Endothelial cell of umbilical vein (primary cell): ENCODE measurements at regions not wholly inside any gene's neighbourhood (a gene's known extent, or its start where the extent isn't known, plus 50 kb on each side); places are given as distances from the start of the nearest gene placed in this dataset.

Source experiments
- BruUV-seq: library from RNA; stranded (reverse); fragments of 400-500 nt; replicated peaks from 2 replicates; lab custom pipeline; 2021; lab: Mats Ljungman, UMichigan
- CTCF ChIA-PET: fragments of 300-600, 350-600 bp; sonication (Branson Sonifier 250); formaldehyde crosslinking; loops from one replicate; lab custom pipeline; 2021; ENCODE audit warnings: antibody characterized with exemption, inconsistent platforms; lab: Charles Lee
- POLR2A ChIA-PET: fragments of 300-600, 350-600 bp; sonication (Branson Sonifier 250); formaldehyde crosslinking; loops from one replicate; lab custom pipeline; 2021; ENCODE audit warnings: antibody characterized with exemption, inconsistent platforms; lab: Charles Lee
- DNase-seq: peaks from one replicate; pipeline ENCODE4 v3.0.0-alpha.2; 2011; ENCODE audit warnings: low read depth, low spot score
- FAIRE-seq: peaks from 2 replicates; lab custom pipeline; 2011; peaks lifted over from hg19 to GRCh38; lab: Jason Lieb, UNC
- H2AFZ ChIP-seq: 2 replicates; pipeline ENCODE4 v1.6.0; 2012; ENCODE audit warnings: low read depth, low read length, control low read depth, inconsistent platforms
- H3K27ac ChIP-seq: 2 replicates; pipeline ENCODE4 v1.5.1; 2011; ENCODE audit warnings: low read depth, mild to moderate bottlenecking, control low read depth, low read length, moderate library complexity; ENCODE audit not compliant: insufficient read depth
- H3K27me3 ChIP-seq, 2 experiments: 2 replicates each; pipeline versions ENCODE4 v1.6.0 to v1.6.1; 2011; ENCODE audit warnings: low read length in 2 of 2, mixed read lengths in 1 of 2; ENCODE audit not compliant: control insufficient read depth in 2 of 2, insufficient read depth in 2 of 2
- H3K36me3 ChIP-seq, 2 experiments: 2 replicates in 1 of 2; 3 replicates in 1 of 2; pipeline ENCODE4 v1.5.1; 2011; ENCODE audit warnings: low read length in 2 of 2, mild to moderate bottlenecking in 1 of 2, moderate library complexity in 1 of 2; ENCODE audit not compliant: control insufficient read depth in 2 of 2, insufficient read depth in 2 of 2; ENCODE audit errors: extremely low read depth in 1 of 2
- H3K4me1 ChIP-seq: 3 replicates; pipeline ENCODE4 v1.5.1; 2011; ENCODE audit warnings: mild to moderate bottlenecking, low read length; ENCODE audit not compliant: control insufficient read depth, insufficient read depth; ENCODE audit errors: extremely low read depth
- H3K4me2 ChIP-seq: 2 replicates; pipeline ENCODE4 v1.6.1; 2011; ENCODE audit warnings: low read length, control low read depth, mixed read lengths; ENCODE audit not compliant: insufficient read depth
- H3K4me3 ChIP-seq, 3 experiments: fragments of 200-600 bp in 1 of 3; sonication (generic), shearing (Covaris generic) in 1 of 3; replicated peaks in 1 of 3; 2 replicates each; pipeline ENCODE4 v1.5.1; 2011 to 2016; ENCODE audit warnings: control low read depth in 3 of 3, low read length in 3 of 3, mild to moderate bottlenecking in 2 of 3, inconsistent platforms in 1 of 3, low read depth in 1 of 3, moderate library complexity in 1 of 3; ENCODE audit not compliant: insufficient read depth in 1 of 3
- H3K79me2 ChIP-seq: 2 replicates; pipeline ENCODE4 v1.6.0; 2012; ENCODE audit warnings: low read length, inconsistent platforms; ENCODE audit not compliant: control insufficient read depth, insufficient read depth
- H3K9ac ChIP-seq: replicated peaks from 2 replicates; pipeline ENCODE3; 2011; ENCODE audit warnings: low read length, control low read depth; ENCODE audit not compliant: insufficient read depth; ENCODE audit errors: extremely low read depth
- H3K9me1 ChIP-seq: replicated peaks from 3 replicates; pipeline ENCODE4 v1.6.0; 2011; ENCODE audit warnings: mild to moderate bottlenecking, low read length; ENCODE audit not compliant: control insufficient read depth, insufficient read depth; ENCODE audit errors: extremely low read depth
- H3K9me3 ChIP-seq: replicated peaks from 2 replicates; pipeline ENCODE4 v1.5.1; 2012; ENCODE audit warnings: low read length, inconsistent platforms; ENCODE audit not compliant: control insufficient read depth, insufficient read depth
- H4K20me1 ChIP-seq: replicated peaks from 2 replicates; pipeline ENCODE3; 2011; ENCODE audit warnings: mild to moderate bottlenecking, low read length; ENCODE audit not compliant: control insufficient read depth, insufficient read depth; ENCODE audit errors: extremely low read depth
- EZH2 ChIP-seq: IDR thresholded peaks from 2 replicates; pipeline ENCODE4 v1.6.1; 2012; ENCODE audit warnings: borderline replicate concordance, low read depth, mild to moderate bottlenecking, moderate library complexity, low read length, inconsistent platforms; ENCODE audit not compliant: severe bottlenecking
- FOS ChIP-seq: IDR thresholded peaks from 2 replicates; pipeline ENCODE4 v1.6.1; 2011; ENCODE audit warnings: mild to moderate bottlenecking, low read length, moderate library complexity, borderline replicate concordance; ENCODE audit not compliant: insufficient read depth
- GATA2 ChIP-seq: IDR thresholded peaks from 2 replicates; pipeline ENCODE4 v1.7.0; 2011; ENCODE audit warnings: low read depth, mild to moderate bottlenecking, moderate library complexity, mixed read lengths, low read length; ENCODE audit not compliant: insufficient read length, insufficient read depth
- JUN ChIP-seq: IDR thresholded peaks from 2 replicates; pipeline ENCODE4 v1.6.1; 2011; ENCODE audit warnings: borderline replicate concordance, low read depth; ENCODE audit not compliant: insufficient read length, insufficient read depth
- MYC ChIP-seq: IDR thresholded peaks from one replicate; pipeline ENCODE4 v1.6.1; 2011; ENCODE audit warnings: mild to moderate bottlenecking, low read depth, low read length
- POLR2A ChIP-seq: IDR thresholded peaks from 2 replicates; pipeline ENCODE4 v1.6.1; 2012; ENCODE audit warnings: low read depth, mild to moderate bottlenecking, control low read depth, low read length
- POLR2AphosphoS5 ChIP-seq: IDR thresholded peaks from 2 replicates; pipeline ENCODE4 v1.6.1; 2012; ENCODE audit warnings: low read depth, mild to moderate bottlenecking, control low read depth, low read length, moderate library complexity; ENCODE audit not compliant: insufficient read depth
- dilution Hi-C: fragments of 300-500 bp; cut with MboI; formaldehyde crosslinking; loops from one replicate; pipeline ENCODE4 v1.15.0; 2019; ENCODE audit warnings: low sequenced_read_pairs; ENCODE audit not compliant: extremely low pct_ligation_motif_present
- intact Hi-C: fragments of 100-400 bp; cut with micrococcal nuclease; formaldehyde crosslinking; loops from one replicate; pipeline ENCODE4 v1.10.0; 2022
- TF ChIP-seq, protein P1 (sequence below), 2 donors: IDR thresholded peaks; 1 replicate in 1 of 2; 2 replicates in 1 of 2; pipeline ENCODE4 v1.5.1; 2011; ENCODE audit warnings: low read length in 2 of 2, mild to moderate bottlenecking in 2 of 2, moderate library complexity in 2 of 2, control low read depth in 1 of 2, inconsistent platforms in 1 of 2, low read depth in 1 of 2; ENCODE audit not compliant: insufficient read depth in 1 of 2; ENCODE audit errors: extremely low read depth in 1 of 2
- TF ChIP-seq, protein P2 (sequence below): IDR thresholded peaks from 2 replicates; pipeline ENCODE4 v1.6.1; 2011; ENCODE audit not compliant: insufficient read depth, insufficient read length

DNA sequence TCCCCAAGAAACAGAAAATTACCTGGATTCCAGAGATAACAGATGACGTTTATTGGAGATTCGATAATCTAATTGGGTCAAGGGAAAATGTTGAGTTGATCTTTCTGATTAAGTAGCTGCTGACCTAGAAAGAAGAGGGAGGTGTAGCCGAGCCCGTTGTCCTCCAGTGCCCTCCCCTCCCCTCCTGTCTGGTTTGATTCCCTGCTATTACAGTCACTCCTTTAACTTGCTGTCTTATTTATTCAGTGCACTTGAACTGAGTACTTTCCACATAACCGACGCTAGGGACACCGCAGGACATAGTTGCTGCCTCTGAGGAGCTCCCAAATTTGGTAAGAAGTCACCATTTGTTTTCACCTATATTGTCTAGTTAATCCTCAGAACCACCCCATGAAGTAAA lies 103.7 kb downstream of the AQP9 start:
- Histone ChIP-seq H3K9ac (no peak overlapping the region), H2AFZ (no peak overlapping the region), H3K4me3 (no peak overlapping the region), H3K9me3 (no peaks in the 10 kb centered on the region), H3K4me1 (no peaks in the 10 kb centered on the region), H3K27ac (no peak overlapping the region), H3K27me3 (peaks cover 3 to 14% of the 10 kb centered on the region in 2 experiments), H3K79me2 (no peaks in the 10 kb centered on the region), H4K20me1 (no peaks in the 10 kb centered on the region), H3K9me1 (no peaks in the 10 kb centered on the region), H3K4me2 (no peak overlapping the region), H3K36me3 (no peaks in the 10 kb centered on the region)
- intact Hi-C loops = no loop called here
- no TSS peak for BruUV-seq
- dilution Hi-C loops = no loop called here
- ChIA-PET POLR2A (no interaction called here), CTCF (interaction anchor here (0.8 to 1.2 kb wide), 3 partner anchors 10 to 14 kb away, joined by 3 to 5 read pairs (median 3); no protein-coding TSS in a partner anchor)
- DNase-seq (no peak), FAIRE-seq (no peak)
- TF ChIP-seq POLR2AphosphoS5 = no peak
- TF ChIP-seq GATA2 = no peak
- TF ChIP-seq, protein P1, sequence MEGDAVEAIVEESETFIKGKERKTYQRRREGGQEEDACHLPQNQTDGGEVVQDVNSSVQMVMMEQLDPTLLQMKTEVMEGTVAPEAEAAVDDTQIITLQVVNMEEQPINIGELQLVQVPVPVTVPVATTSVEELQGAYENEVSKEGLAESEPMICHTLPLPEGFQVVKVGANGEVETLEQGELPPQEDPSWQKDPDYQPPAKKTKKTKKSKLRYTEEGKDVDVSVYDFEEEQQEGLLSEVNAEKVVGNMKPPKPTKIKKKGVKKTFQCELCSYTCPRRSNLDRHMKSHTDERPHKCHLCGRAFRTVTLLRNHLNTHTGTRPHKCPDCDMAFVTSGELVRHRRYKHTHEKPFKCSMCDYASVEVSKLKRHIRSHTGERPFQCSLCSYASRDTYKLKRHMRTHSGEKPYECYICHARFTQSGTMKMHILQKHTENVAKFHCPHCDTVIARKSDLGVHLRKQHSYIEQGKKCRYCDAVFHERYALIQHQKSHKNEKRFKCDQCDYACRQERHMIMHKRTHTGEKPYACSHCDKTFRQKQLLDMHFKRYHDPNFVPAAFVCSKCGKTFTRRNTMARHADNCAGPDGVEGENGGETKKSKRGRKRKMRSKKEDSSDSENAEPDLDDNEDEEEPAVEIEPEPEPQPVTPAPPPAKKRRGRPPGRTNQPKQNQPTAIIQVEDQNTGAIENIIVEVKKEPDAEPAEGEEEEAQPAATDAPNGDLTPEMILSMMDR (IDR thresholded peaks at IDR 0.05; ENCODE audit: extremely low read depth in 1 of 2, insufficient read depth in 1 of 2, low read depth in 1 of 2, low read length in 2 of 2) = no peak
- TF ChIP-seq JUN = no peak
- TF ChIP-seq FOS = no peak
- no peak for TF ChIP-seq MYC
- TF ChIP-seq POLR2A = no peak
- no peak for TF ChIP-seq EZH2
- TF ChIP-seq, protein P2, sequence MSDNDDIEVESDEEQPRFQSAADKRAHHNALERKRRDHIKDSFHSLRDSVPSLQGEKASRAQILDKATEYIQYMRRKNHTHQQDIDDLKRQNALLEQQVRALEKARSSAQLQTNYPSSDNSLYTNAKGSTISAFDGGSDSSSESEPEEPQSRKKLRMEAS = no peak
